Liver (tissue), 3 donors: ENCODE measurements at regions not wholly inside any gene's neighbourhood (a gene's known extent, or its start where the extent isn't known, plus 50 kb on each side); places are given as distances from the start of the nearest gene placed in this dataset.

Experiments
- CTCF ChIP-seq: fragments of 150-350 bp; IDR thresholded peaks from 2 replicates; pipeline ENCODE4 v1.5.1; 2017; ENCODE audit warnings: improper control_type of control experiment, low read depth, low read length; ENCODE audit not compliant: missing input control
- MAX ChIP-seq: IDR thresholded peaks from 2 replicates; pipeline ENCODE4 v1.6.1; 2016; ENCODE audit warnings: antibody characterized with exemption
- RAD21 ChIP-seq, 2 donors: IDR thresholded peaks; 2 replicates each; pipeline ENCODE4 v1.6.1; 2016; ENCODE audit warnings: antibody characterized with exemption in 2 of 2, mild to moderate bottlenecking in 2 of 2
- SP1 ChIP-seq: IDR thresholded peaks from 2 replicates; pipeline ENCODE4 v1.6.1; 2018; ENCODE audit warnings: antibody characterized with exemption, mild to moderate bottlenecking
- TAF1 ChIP-seq: conservative IDR thresholded peaks from 2 replicates; pipeline ENCODE4 v1.6.1; 2016; ENCODE audit warnings: antibody characterized with exemption, mild to moderate bottlenecking
- YY1 ChIP-seq: IDR thresholded peaks from 2 replicates; pipeline ENCODE4 v1.6.1; 2016; ENCODE audit warnings: antibody characterized with exemption, mild to moderate bottlenecking
- donor health status: healthy.
- donor health status: healthy.

DNA sequence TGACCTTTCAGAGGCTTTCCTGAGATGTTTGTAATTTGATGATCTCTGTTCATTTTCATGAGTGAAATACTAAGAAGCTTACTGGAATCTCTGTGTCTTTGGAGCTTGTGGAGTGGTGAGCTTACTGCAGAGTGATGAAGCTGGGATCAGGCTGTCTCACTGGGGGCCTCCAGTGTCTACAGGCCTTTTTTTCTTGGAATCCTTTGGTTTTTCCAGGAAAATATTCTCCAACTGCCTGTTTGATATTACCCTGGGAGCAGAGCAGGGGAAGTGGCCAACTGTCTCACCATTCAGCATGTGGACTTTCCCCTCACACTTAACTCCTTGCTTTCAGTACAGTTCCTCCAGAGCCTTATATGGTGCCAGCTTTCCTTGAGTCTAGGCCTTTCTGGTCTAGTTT lies 62.0 kb upstream of the KCNA1 start:
- TF ChIP-seq CTCF (no peak), YY1 (no peak), SP1 (no peak), MAX (no peak), RAD21 (IDR thresholded peaks at IDR 0.05) (no peak), TAF1 (no peak)
